HG03520 (cell line): ENCODE measurements at regions not wholly inside any gene's neighbourhood (a gene's known extent, or its start where the extent isn't known, plus 50 kb on each side); places are given as distances from the start of the nearest gene placed in this dataset.
A peak's percentile ranks its signal among the peaks of the same experiment; 100 is the strongest.
"Not testable (repeated sequence)": the region's sequence is repeated elsewhere in the genome, so short reads cannot be mapped to it uniquely, and the experiment has no call there.

ENCODE experiments used
- ATAC-seq: cut with Tn5 transposase; IDR thresholded peaks from one replicate; pipeline ENCODE4 v1.9.1; 2021; ENCODE audit warnings: mild to moderate bottlenecking, moderate library complexity; ENCODE audit not compliant: unreplicated experiment

- no peak for ATAC-seq
Measured at GRCh38 chr4:117661091-117662072, 372.9 kb upstream of the NDST3 start.

- ATAC-seq = no peak
Measured at GRCh38 chr4:117664706-117665444, 369.4 kb upstream of the NDST3 start.

- no peak for ATAC-seq
Measured at GRCh38 chr4:117676153-117676552, 358.1 kb upstream of the NDST3 start.

- no peak for ATAC-seq
Measured at GRCh38 chr4:117678861-117679260, 355.4 kb upstream of the NDST3 start.

- no peak for ATAC-seq
Measured at GRCh38 chr4:117691572-117692351, 342.5 kb upstream of the NDST3 start.

- ATAC-seq = no peak
Measured at GRCh38 chr4:117692538-117692937, 341.7 kb upstream of the NDST3 start.

- no peak for ATAC-seq
Measured at GRCh38 chr4:117699595-117699994, 334.7 kb upstream of the NDST3 start.

GRCh38 chr4:117700111-117700892 lies 334.0 kb upstream of the NDST3 start:
- peak; percentile 83 for ATAC-seq

- ATAC-seq = no peak
Measured at GRCh38 chr4:117702353-117702752, 331.9 kb upstream of the NDST3 start.

GRCh38 chr4:117704721-117705120 lies 329.6 kb upstream of the NDST3 start:
- no peak for ATAC-seq

- no peak for ATAC-seq
Measured at GRCh38 chr4:117740736-117741135, 293.6 kb upstream of the NDST3 start.

- not testable (repeated sequence) for ATAC-seq
Measured at GRCh38 chr4:117745379-117745778, 288.9 kb upstream of the NDST3 start.

- no peak for ATAC-seq
Measured at GRCh38 chr4:117755438-117755837, 278.8 kb upstream of the NDST3 start.

GRCh38 chr4:117768610-117769009 lies 265.7 kb upstream of the NDST3 start:
- no peak for ATAC-seq

GRCh38 chr4:117770269-117771102 lies 263.8 kb upstream of the NDST3 start:
- no peak for ATAC-seq

GRCh38 chr4:117771647-117772337 lies 262.5 kb upstream of the NDST3 start:
- ATAC-seq = no peak

- no peak for ATAC-seq
Measured at GRCh38 chr4:117773064-117773936, 261.0 kb upstream of the NDST3 start.

GRCh38 chr4:117777721-117778120 lies 256.6 kb upstream of the NDST3 start:
- ATAC-seq = no peak
